Choroid plexus epithelial cell (primary cell): ENCODE measurements at regions not wholly inside any gene's neighbourhood (a gene's known extent, or its start where the extent isn't known, plus 50 kb on each side); places are given as distances from the start of the nearest gene placed in this dataset.

Experiments used
- DNase-seq: peaks from one replicate; pipeline ENCODE4 v3.0.0-alpha.2; 2010; ENCODE audit warnings: low read depth
- H3K4me3 ChIP-seq: 2 replicates; pipeline ENCODE4 v1.5.1; 2011; ENCODE audit warnings: low read depth, mild to moderate bottlenecking, control low read depth, low read length, moderate library complexity
- TF ChIP-seq, protein P1 (sequence below): conservative IDR thresholded peaks from 2 replicates; pipeline ENCODE4 v1.5.1; 2011; ENCODE audit warnings: low read depth, mild to moderate bottlenecking, control low read depth, inconsistent platforms, low read length, moderate library complexity

DNA sequence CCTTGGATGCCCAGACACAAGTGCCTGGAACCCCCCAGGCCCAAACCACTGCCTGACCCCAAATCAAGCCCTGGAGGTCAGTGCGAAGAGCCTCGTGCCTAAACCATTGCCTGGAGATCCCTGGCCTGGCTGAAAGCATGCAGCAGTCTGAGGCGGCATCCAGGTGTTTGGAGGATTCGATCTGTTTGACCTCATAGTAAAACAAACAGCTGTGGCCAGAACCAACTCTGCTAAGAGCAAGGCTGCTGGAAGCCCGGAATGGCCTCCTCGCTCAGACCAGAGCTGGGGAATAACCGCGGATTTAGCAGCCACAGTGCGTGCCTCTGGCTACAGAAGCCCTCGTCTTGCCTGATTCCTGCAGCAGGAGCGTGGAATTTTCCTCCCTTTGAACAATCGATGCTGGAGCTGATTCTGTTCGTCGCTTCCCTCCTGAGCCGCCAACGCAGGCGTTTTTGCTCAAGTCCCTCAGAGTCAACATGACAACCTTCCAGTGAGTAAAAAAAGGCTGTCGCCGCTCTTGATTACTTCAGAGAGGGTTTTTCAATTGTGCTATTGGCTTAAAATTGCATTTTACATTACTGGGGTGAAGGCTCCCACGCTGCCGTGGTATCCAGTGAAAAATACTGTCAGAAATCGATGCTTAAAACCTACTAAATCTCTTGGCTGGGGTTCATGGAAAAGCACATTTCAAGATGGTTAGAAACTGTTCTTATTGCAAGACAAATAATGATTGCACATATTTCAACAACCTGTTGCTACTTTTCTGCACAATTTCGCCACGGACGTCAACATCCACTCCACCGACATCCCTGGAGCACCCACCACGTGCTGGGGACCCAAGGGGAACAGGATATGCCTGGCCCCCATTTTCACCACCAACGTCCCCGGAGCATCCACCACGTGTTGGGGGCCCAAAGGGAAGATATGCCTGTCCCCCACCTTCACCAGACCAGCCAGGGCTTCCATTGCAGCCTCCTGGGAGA lies 190.0 kb downstream of the OLFM1 start:
- no peak for DNase-seq
- TF ChIP-seq, protein P1, sequence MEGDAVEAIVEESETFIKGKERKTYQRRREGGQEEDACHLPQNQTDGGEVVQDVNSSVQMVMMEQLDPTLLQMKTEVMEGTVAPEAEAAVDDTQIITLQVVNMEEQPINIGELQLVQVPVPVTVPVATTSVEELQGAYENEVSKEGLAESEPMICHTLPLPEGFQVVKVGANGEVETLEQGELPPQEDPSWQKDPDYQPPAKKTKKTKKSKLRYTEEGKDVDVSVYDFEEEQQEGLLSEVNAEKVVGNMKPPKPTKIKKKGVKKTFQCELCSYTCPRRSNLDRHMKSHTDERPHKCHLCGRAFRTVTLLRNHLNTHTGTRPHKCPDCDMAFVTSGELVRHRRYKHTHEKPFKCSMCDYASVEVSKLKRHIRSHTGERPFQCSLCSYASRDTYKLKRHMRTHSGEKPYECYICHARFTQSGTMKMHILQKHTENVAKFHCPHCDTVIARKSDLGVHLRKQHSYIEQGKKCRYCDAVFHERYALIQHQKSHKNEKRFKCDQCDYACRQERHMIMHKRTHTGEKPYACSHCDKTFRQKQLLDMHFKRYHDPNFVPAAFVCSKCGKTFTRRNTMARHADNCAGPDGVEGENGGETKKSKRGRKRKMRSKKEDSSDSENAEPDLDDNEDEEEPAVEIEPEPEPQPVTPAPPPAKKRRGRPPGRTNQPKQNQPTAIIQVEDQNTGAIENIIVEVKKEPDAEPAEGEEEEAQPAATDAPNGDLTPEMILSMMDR = no peak
- H3K4me3 ChIP-seq = no peak overlapping the region

DNA sequence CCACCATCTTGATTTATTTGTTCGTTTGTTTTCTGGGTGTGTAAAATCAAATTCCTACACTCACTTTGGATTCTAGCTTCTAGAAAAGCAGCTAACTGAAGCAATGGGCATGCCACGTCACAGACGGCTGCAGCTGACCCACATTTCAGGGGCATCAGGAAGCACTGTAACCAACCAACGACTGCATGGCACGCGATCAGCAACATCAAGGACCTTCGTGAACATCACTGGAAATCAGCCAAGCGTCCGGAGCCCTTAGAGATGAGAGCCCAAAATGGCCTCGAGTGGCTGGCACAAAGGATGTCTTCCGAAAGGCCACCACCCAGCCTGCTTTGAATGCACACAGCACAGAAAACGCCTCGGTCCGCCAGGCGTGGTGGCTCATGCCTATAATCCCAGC lies 191.1 kb downstream of the OLFM1 start:
- TF ChIP-seq, protein P1 = no peak

DNA sequence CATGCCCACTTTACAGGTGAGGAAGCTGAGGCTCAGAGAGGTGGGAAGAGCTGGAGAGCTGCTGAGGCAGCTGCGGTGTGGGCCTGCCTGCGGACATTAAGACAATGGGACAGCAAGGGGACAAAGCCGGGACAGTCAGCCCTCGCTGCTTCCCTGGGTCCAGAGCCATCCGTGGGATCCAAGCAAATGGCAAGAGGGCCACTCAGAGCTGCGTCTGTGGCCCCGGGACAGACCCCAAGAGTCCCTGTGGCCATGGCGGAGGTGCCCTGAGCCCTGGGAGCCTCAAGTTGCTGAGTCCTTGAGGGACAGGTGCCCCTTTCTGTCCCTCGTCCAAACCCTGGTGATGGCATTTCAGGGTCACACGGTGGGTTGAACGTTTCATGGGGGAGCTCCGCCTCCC lies 191.9 kb downstream of the OLFM1 start:
- DNase-seq = no peak
- TF ChIP-seq, protein P1 = no peak
- H3K4me3 ChIP-seq = no peak overlapping the region

More for the DNA sequence above, 191.1 kb downstream of the OLFM1 start:
- H3K4me3 ChIP-seq = no peak overlapping the region
- no peak for DNase-seq

DNA sequence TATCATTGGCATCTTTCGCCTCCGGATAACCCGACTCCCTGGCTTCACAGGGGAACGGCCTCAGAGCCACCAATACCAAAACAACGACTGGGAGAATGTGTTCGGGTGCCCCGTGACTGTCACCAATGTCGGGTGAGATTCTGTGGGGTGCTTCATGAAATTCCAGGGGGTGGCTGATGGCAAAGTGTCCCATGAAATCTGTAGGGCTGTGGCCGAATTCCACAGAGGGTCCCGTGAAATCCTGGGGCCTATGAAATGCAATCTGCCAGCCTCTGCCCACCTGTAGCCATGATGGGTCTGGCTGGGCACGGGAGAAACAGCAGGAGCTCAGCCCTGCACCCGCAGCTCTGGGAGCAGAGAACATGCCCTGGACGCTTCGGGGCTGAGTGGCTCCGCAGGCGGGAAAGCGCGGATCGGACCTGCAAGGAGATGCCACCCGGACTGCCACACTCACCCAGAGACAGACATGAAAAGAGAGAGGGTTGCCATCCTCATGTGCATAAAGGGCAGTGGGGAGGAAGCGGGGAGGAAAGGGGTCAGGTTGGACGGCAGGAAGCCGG lies 192.4 kb downstream of the OLFM1 start:
- TF ChIP-seq, protein P1 = no peak
- no peak overlapping the region for H3K4me3 ChIP-seq
- DNase-seq = no peak

DNA sequence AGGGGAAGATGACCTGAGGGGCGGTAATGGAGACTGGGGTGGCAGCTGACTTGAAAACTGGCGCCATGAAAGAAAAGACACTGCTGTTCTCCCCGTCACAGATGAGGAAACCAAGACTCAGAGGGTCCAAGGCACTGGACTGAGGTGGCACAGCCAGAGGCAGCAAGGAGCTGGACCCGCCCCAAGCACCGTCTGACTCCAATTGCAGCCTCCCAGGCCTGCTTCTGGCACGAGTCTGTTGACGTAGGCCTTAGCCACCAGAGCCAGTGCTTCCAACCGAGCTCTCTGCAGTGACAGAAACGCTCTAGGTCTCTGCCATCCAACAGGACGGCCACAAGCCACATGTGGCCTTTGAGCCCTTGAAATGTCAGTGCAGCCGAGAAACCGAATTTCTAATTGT lies 193.2 kb downstream of the OLFM1 start:
- H3K4me3 ChIP-seq = no peak overlapping the region
- no peak for DNase-seq
- TF ChIP-seq, protein P1 = no peak

DNA sequence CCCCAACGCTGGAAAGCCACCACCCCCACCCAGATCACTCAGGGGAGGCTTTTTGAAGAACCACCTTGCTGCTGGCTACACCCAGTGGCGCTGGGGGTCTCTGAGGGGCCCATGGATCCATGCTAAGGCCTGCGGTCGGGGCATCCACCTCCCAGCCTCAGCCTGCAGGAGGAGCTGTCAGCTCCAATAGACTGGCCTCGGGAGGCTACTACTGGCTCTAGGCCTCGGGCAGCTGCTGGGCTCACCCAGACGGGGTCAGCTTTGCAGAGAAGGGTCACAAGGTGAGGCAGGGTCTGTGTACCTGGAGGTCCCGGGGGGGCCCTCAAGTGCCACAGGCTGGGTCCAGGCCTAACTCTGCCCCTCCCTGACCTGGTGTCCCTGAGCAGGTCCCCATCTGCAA lies 193.7 kb downstream of the OLFM1 start:
- no peak for DNase-seq
- TF ChIP-seq, protein P1 = no peak
- H3K4me3 ChIP-seq = no peak overlapping the region
